ENCODE measurements at regions not wholly inside any gene's neighbourhood (a gene's known extent, or its start where the extent isn't known, plus 50 kb on each side); places are given as distances from the start of the nearest gene placed in this dataset.

GRCh38 chr14:71665781-71666180, 266.4 kb upstream of the RGS6 start:
- TF ChIP-seq, protein P1, sequence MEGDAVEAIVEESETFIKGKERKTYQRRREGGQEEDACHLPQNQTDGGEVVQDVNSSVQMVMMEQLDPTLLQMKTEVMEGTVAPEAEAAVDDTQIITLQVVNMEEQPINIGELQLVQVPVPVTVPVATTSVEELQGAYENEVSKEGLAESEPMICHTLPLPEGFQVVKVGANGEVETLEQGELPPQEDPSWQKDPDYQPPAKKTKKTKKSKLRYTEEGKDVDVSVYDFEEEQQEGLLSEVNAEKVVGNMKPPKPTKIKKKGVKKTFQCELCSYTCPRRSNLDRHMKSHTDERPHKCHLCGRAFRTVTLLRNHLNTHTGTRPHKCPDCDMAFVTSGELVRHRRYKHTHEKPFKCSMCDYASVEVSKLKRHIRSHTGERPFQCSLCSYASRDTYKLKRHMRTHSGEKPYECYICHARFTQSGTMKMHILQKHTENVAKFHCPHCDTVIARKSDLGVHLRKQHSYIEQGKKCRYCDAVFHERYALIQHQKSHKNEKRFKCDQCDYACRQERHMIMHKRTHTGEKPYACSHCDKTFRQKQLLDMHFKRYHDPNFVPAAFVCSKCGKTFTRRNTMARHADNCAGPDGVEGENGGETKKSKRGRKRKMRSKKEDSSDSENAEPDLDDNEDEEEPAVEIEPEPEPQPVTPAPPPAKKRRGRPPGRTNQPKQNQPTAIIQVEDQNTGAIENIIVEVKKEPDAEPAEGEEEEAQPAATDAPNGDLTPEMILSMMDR (conservative IDR thresholded peaks at IDR 0.05) = no peak
- Mint-ChIP-seq H3K4me3 (no peak overlapping the region), H3K27me3 (no peaks in the 10 kb centered on the region), H3K27ac (no peak overlapping the region), H3K9me3 (no peaks in the 10 kb centered on the region), H3K4me1 (ENCODE audit: unreplicated experiment) (peaks cover 8% of the 10 kb centered on the region), H3K36me3 (peaks cover 6% of the 10 kb centered on the region)
- DNase-seq (ENCODE audit: extremely low spot score, unreplicated experiment) = no peak

DNA sequence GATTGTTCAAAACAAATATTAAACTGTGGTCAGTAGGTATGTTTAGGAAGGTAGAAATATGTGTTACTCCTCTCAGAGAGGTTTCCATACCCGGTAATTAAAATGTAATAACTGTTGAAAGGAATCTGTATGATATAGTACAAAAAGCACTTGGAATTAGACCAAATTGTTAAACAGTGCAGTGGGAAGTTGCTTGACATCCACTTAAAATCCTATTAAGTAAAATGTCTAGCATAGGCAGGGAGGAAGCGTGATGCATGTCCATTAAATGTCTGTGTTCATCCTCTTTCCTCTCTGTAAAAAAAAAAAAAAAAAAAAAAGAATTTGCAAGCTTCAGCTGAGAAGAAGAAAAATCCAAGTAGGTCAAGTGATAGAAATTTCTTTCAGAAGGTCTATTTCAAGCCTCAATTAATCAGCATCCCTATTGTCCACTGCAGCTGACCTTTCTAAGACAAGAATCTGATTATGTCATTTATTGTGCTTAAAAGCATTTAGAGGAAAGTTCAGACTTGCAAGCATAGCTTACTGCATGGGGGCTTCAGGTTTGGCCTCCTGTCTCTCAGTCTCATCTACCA, 265.6 kb upstream of the RGS6 start:
- H3K9me3 Mint-ChIP-seq = no peaks in the 10 kb centered on the region
- TF ChIP-seq, protein P1 (conservative IDR thresholded peaks at IDR 0.05) = no peak

DNA sequence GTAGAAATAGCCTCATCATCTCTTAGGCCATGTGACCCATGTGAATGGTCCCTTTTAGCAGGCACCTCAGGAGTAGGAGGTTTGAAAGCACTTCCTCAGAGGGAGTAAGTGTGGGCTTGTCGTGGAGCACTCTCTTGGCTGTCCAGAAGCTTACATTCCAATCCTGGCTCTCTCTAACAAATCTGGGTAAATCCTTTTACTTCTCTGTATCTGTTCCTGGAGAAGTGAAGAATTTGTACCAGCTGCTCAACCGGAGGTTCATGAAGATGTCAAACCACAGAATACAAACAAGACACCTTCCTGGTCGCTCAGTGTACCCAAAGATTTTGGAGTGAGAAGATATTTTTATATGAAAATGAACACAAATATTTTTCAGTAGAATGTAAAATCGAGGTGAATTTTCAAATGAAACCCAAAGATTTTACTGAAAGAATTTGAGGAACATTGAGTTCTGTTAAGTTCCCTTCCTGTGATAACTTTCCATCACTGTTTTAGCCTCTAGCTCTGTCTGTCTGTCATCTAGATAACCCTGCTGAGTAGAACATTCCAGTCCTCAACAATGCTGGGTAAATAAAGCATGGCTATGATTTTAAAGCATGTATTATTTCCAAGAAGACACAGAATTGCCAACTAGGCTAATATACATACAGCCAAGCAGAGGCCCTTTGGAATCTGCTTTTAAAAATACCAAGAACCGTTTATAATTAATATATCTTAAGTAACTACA, 263.9 kb upstream of the RGS6 start:
- H3K4me3 Mint-ChIP-seq = no peak overlapping the region
- peaks cover 21% of the 10 kb centered on the region for H3K36me3 Mint-ChIP-seq
- H3K27me3 Mint-ChIP-seq = no peaks in the 10 kb centered on the region
- H3K27ac Mint-ChIP-seq = no peak overlapping the region
- H3K4me1 Mint-ChIP-seq (ENCODE audit: unreplicated experiment) = peaks cover 11% of the 10 kb centered on the region
- DNase-seq (ENCODE audit: extremely low spot score, unreplicated experiment) = no peak
- H3K9me3 Mint-ChIP-seq = no peaks in the 10 kb centered on the region
- TF ChIP-seq, protein P1 (conservative IDR thresholded peaks at IDR 0.05) = no peak

More for the DNA sequence above, 265.6 kb upstream of the RGS6 start:
- Mint-ChIP-seq H3K27ac (no peak overlapping the region), H3K27me3 (no peaks in the 10 kb centered on the region), H3K4me1 (ENCODE audit: unreplicated experiment) (peaks cover 8% of the 10 kb centered on the region), H3K4me3 (no peak overlapping the region), H3K36me3 (peaks cover 11% of the 10 kb centered on the region)
- DNase-seq (ENCODE audit: extremely low spot score, unreplicated experiment) = no peak

- DNase-seq (ENCODE audit: extremely low spot score, unreplicated experiment) = no peak
- TF ChIP-seq, protein P1 (conservative IDR thresholded peaks at IDR 0.05) = no peak
- Mint-ChIP-seq H3K27me3 (no peaks in the 10 kb centered on the region), H3K4me3 (no peak overlapping the region), H3K36me3 (peaks cover 29% of the 10 kb centered on the region), H3K4me1 (ENCODE audit: unreplicated experiment) (peaks cover 8% of the 10 kb centered on the region), H3K9me3 (no peaks in the 10 kb centered on the region), H3K27ac (no peak overlapping the region)
These were observed 259.6 kb upstream of the RGS6 start for GRCh38 chr14:71672596-71672995.

DNA sequence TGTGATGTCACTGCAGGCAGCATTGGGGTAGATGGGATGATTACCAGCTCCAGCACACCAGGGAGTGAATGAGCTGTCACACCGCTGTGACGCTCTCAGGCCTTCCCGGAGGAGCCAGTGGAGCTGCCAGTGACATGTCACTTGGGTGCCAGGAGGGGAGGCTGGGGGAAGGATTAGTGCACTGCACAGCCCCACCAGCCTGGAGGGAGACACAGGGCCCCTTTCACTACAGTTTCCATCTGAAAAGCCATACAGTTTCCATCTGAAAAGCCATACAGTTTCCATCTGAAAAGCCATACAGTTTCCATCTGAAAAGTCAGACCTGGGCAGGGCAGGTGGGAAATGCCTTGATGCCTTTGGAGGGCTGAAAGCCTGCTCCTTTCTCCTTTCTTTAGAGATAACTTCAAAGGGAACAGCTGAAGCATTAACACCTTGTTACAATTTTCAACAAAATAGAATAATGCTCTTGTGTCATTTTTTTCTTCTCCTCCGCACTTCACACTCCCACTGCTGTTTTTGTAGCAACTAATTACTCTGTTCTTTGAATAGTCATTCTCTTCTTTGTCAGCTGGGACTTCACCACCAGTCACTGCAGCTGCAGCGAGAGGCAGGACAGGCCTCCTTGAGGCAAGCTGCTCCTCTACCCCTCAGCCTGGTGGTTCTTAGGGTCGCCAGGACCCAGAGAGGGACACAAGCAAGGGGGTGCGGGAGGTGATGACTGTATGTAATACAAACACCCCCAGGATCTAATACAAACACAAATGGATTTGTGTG, 256.9 kb upstream of the RGS6 start:
- Mint-ChIP-seq H3K36me3 (peaks cover 39% of the 10 kb centered on the region), H3K27ac (no peak overlapping the region), H3K27me3 (no peaks in the 10 kb centered on the region), H3K4me3 (no peak overlapping the region), H3K9me3 (no peaks in the 10 kb centered on the region), H3K4me1 (ENCODE audit: unreplicated experiment) (peaks cover 4% of the 10 kb centered on the region)
- TF ChIP-seq, protein P1 (conservative IDR thresholded peaks at IDR 0.05) = no peak
- no peak for DNase-seq (ENCODE audit: extremely low spot score, unreplicated experiment)

Measured in type B pancreatic cell (in vitro differentiated cells).